HG02759 (cell line): ENCODE measurements at regions not wholly inside any gene's neighbourhood (a gene's known extent, or its start where the extent isn't known, plus 50 kb on each side); places are given as distances from the start of the nearest gene placed in this dataset.
"Not testable (repeated sequence)": the region's sequence is repeated elsewhere in the genome, so short reads cannot be mapped to it uniquely, and the experiment has no call there.

Source experiments
- ATAC-seq: cut with Tn5 transposase; IDR thresholded peaks from one replicate; pipeline ENCODE4 v1.9.1; 2021; ENCODE audit warnings: mild to moderate bottlenecking, moderate library complexity; ENCODE audit not compliant: unreplicated experiment

- ATAC-seq, result no peak
Measured at GRCh38 chr10:33071857-33072256, 113.8 kb upstream of the ITGB1 start.

DNA sequence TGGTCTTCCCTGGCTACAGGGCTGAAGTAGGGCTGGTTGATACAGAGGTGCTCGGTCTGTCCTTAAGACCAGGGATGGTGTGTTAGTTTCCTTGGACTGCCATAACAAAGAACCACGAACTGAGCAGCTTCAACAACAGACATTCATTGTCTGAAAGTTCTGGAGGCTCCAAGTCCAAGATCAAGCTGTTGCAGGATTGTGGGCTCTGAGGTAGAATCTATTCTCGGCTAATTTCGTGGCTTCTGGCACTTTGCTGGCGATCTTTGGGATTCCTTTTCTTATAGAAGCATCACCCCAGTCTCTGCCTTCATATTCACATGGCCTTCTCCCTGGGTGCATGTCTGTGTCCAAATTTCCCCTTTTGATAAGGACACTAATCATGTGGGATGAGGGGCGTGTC lies 112.1 kb upstream of the ITGB1 start:
- ATAC-seq, result no peak

DNA sequence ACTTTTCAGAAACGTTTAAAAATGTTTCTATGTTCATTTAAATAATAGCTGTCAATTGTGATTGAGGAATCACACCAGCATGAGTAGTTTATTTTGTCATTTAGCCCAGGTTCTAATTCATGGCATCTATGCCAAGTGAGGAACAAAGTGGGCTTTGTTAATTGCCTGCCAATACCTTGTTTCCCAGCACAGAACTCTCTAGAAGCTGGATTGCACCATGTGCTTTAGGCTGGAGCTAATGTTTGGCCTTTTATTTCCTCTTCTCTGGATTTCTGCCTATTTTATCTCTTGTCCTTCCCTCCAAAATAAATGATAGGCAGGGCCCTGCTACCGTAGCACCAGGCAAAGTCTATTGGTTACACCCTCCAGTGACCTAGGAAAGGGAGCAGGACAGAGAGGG lies 109.9 kb upstream of the ITGB1 start:
- ATAC-seq, result no peak

DNA sequence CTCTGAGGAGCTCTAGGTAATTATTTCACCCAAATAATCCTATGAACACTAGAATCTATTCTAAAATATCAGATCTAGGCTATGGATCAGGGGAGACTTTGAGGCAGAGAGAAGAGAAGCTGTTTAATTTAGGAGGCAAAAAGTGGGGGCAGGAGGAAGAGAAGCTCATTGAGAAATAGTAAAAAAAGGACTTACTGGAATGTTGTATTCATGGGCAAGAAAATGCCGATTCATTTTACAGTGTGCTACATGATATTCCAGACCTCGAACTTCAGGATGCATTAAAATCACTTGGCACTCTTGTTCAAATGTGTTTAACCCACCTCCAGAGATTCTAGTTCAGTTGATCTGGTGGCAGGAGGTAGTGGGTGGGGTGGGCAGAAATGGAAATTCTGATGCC lies 109.5 kb upstream of the ITGB1 start:
- no peak for ATAC-seq

- ATAC-seq, result no peak
Measured at GRCh38 chr10:33066558-33067236, 108.7 kb upstream of the ITGB1 start.

GRCh38 chr10:33065111-33065510 lies 107.1 kb upstream of the ITGB1 start:
- no peak for ATAC-seq

GRCh38 chr10:33064706-33065105 lies 106.7 kb upstream of the ITGB1 start:
- ATAC-seq, result no peak

DNA sequence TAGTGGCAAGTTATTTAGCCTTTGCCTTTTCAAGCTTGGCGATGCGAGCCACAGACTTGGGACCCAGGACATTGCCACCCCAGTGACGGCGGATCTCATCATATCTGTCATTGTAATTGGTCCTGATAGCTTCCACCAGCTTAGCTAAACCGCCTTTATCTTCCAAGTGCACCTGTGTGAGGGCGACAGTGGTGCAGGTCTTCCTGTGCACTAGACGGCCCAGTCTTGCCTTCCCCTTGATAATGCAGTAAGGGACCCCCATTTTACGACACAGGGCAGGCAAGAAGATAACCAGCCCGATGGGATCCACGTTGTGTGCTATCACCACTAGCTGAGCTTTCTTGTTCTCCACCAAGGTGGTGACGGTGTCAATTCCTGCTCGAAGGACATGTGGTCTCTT lies 99.6 kb upstream of the ITGB1 start:
- no peak for ATAC-seq

GRCh38 chr10:33056828-33057596 lies 99.0 kb upstream of the ITGB1 start:
- ATAC-seq, result no peak

- no peak for ATAC-seq
Measured at GRCh38 chr10:33055625-33056024, 97.6 kb upstream of the ITGB1 start.

GRCh38 chr10:33052915-33053810 lies 95.1 kb upstream of the ITGB1 start:
- no peak for ATAC-seq

GRCh38 chr10:33052263-33052875 lies 94.3 kb upstream of the ITGB1 start:
- ATAC-seq, result no peak

DNA sequence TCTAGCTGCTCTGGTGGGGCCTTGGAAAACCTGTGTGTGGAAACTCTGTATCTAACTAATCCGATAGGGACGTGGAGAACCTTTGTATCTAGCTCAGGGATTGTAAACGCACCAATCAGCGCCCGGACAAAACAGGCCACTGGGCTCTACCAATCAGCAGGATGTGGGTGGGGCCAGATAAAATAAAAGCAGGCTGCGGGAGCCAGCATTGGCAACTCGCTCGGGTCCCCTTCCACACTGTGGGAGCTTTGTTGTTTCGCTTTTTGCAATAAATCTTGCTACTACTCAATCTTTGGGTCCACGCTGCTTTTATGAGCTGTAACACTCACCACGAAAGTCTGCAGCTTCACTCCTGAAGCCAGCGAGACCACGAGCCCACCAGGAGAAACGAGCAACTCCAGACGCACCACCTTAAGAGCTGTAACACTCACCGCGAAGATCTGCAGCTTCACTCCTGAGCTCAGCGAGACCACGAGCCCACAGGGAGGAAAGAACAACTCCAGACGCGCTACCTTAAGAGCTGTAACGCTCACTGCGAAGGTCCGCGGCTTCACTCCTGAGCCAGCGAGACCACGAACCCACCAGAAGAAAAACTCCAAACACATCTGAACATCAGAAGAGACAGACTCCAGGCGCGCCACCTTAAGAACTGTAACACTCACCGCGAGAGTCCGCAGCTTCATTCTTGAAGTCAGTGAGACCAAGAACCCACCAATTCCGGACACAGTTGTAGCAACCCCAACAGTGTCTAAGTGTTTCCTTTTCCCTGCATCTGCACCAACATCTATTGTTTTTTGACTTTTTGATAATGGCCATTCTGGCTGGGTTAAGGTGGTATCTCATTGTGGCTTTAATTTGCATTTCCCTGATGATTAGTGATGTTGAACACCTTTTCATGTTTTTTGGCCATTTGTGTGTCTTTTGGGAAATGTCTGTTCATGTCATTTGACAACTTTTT lies 92.2 kb upstream of the ITGB1 start:
- ATAC-seq, result not testable (repeated sequence)

DNA sequence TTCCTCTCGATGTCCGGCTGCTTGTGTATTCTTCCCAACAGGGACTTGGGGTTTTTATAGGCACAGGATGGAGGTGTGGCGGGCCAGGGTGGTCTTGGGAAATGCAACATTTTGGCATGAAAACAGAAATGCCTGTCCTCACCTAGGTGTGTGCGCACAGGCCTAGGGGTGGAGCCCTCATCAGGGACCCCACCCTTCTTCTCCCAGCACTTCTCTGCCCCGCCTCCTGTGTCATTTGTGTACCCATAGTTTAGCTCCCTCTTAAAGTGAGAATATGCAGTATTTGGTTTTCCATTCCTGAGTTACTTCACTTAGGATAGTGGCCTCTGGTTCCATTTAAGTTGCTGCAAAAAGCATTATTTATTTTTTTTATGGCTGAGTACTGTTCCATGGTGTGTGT lies 90.2 kb upstream of the ITGB1 start:
- ATAC-seq, result no peak

DNA sequence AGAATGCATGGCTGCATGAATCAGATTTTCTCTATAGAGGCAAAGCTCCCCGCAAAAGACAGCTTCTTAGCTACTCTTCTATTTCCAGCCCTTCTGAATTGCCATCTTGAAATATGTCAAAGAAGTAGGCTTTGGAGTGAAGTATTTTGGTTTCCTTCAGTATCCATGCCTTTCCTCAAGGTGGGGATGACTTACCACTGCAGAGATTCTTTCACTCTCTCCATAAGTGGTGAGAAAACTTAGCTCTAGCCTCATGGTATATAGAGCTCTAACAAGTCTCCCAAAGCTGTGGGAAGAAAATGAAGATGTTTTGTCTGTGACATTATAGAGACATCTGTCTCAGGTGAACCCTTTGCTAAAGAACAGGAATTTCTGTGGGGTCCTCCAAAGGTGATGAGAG lies 89.6 kb upstream of the ITGB1 start:
- no peak for ATAC-seq

- ATAC-seq, result no peak
Measured at GRCh38 chr10:33046792-33047191, 88.8 kb upstream of the ITGB1 start.

- no peak for ATAC-seq
Measured at GRCh38 chr10:33045421-33045820, 87.4 kb upstream of the ITGB1 start.

GRCh38 chr10:33042565-33042964 lies 84.5 kb upstream of the ITGB1 start:
- ATAC-seq, result no peak

DNA sequence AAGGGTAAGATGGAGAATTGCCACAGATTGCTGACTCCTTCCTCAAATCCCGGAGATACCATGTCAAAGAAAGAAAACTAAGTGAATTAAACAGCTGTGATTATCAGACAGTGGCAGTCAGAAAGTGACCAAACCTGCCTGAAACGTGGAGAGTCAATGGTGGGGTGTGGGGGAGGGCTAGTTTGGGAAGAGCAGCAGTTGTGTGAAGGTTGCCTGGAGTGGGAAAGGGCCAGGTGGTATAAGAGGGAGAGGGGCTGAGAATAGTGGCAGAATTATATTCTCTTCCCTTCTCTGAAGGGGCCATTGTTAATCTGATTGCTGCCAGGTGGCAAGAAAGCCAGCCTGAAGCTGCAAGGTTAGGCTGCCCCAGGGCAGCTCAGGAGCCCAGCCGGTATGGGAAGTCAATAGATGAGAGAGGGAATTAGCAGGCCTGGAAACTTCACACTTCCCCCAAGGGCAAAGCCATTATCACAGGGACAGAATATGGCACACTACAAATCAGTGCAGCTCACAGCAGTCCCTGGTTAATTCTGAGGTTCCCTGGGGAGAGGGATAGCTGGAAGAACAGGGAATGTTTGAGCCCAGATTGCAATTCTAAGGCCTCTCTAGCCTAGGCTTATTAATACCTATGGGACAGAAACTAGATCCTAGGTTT lies 83.9 kb upstream of the ITGB1 start:
- no peak for ATAC-seq

DNA sequence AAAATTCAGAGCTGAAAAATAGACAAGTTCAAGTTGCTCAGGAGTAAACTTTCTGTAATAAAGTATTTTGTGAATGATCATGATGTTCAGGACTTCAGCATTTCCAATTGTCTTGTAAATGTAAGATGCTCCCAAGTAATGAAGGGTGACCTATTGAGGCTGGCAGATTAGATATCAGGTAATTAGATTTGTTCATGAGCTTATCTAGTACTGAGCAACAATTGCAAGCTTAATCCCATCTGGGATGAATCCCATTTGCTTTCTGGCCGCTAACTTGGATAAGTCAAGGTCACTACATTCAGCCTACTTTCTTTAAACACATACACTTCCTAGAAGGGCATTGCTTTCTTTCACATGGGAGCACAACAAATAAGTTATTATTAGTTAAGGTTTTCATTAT lies 82.4 kb upstream of the ITGB1 start:
- no peak for ATAC-seq
